ENCODE measurements at regions not wholly inside any gene's neighbourhood (a gene's known extent, or its start where the extent isn't known, plus 50 kb on each side); places are given as distances from the start of the nearest gene placed in this dataset.

DNA sequence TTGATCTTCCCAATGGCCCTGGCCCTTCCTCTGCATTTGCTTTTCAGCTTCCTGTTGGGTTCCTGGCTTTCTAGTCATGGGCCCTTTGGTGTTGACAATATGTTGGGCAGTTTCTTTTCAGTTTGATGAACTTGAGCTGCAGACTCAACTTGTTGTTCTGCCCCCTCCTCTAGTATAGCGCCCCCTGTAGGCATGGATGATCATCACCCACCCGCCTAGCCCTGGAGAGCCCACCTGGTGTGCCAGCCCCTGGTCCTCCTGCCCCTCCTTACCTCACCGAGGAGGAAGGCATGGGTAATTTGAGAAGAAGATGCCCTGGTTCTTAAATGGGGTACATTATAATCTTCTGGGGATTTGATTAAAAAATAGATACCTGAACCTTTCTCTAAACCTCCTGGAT is 271.2 kb downstream of the SNX10 start:
- TF ChIP-seq, protein P1, sequence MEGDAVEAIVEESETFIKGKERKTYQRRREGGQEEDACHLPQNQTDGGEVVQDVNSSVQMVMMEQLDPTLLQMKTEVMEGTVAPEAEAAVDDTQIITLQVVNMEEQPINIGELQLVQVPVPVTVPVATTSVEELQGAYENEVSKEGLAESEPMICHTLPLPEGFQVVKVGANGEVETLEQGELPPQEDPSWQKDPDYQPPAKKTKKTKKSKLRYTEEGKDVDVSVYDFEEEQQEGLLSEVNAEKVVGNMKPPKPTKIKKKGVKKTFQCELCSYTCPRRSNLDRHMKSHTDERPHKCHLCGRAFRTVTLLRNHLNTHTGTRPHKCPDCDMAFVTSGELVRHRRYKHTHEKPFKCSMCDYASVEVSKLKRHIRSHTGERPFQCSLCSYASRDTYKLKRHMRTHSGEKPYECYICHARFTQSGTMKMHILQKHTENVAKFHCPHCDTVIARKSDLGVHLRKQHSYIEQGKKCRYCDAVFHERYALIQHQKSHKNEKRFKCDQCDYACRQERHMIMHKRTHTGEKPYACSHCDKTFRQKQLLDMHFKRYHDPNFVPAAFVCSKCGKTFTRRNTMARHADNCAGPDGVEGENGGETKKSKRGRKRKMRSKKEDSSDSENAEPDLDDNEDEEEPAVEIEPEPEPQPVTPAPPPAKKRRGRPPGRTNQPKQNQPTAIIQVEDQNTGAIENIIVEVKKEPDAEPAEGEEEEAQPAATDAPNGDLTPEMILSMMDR (IDR thresholded peaks at IDR 0.05), result no peak
- no peak for TF ChIP-seq EZH2 (IDR thresholded peaks at IDR 0.05; ENCODE audit: borderline replicate concordance, insufficient read depth, low read depth, low read length, poor library complexity, severe bottlenecking)

Data from B cell (primary cell).